ENCODE measurements at regions not wholly inside any gene's neighbourhood (a gene's known extent, or its start where the extent isn't known, plus 50 kb on each side); places are given as distances from the start of the nearest gene placed in this dataset.
A peak's percentile ranks its signal among the peaks of the same experiment; 100 is the strongest.
"Not testable (repeated sequence)": the region's sequence is repeated elsewhere in the genome, so short reads cannot be mapped to it uniquely, and the experiment has no call there.

GRCh38 chr6:14874975-14875480, 370.8 kb upstream of the JARID2 start:
- no peak for DNase-seq

GRCh38 chr6:14875481-14876063, 370.3 kb upstream of the JARID2 start:
- no peak for DNase-seq

DNA sequence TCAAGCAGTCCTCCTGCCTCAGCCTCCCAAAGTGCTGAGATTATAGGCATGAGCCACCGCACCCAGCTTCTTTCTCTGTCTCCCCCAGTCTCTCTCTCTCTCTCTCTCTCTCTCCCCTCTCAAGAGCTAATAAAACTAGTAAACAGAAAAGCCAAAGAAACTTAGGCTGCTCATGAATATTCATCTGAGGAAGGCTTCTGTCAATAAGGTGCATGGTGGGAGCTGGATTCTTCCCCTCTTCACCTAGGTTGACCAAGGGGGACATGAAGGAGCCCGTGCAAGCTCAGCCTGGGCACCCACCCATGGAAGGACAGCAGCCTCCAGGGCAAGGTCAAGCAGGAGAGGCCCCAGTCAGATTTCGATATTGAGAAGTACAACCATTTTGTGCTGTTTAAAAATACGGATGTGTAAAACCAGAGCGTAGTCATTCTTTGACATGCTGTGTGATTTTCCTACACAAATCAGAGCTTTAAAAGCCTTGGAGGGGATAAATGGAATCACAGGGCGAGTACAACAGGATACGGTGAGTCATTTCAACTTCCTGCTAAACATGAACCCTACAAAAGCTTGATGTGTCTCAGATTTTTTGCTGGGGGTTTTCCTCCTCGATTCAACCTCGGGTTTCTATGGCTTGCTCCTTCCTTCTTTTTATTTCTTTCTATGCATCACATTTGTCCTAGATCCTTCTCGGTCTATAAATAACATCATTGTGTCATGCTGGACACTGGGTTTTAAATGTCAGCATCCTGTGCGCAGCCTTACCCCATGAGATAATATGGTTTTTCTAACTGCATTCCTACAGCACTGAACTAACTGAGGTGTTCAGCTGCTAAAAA, 368.9 kb upstream of the JARID2 start:
- peak; percentile 83 for DNase-seq

DNA sequence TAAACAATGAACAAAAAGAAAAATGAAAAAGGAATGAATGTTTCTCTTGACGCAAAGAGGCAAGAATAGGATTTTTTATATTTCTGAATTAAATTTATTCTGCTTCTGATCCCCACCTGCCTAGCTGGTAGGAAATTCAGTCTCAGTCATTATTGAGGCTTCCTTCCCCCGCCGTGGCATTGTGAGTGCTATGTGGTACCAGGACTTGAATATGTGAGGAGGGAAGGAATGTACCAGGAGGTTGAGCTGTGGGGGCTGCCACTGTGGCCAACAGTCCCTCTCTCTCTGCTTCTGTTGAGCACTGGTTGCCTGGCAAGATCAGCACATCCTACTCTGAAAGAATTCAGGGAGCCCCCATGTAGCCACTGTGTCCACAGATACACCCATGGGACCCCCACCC, 368.1 kb upstream of the JARID2 start:
- DNase-seq: no peak

- no peak for DNase-seq
Measured at GRCh38 chr6:14880052-14880451, 365.8 kb upstream of the JARID2 start.

- no peak for DNase-seq
Measured at GRCh38 chr6:14880677-14881076, 365.2 kb upstream of the JARID2 start.

GRCh38 chr6:14881398-14881797, 364.5 kb upstream of the JARID2 start:
- DNase-seq: peak; percentile 82

- DNase-seq: no peak
Measured at GRCh38 chr6:14882394-14883026, 363.4 kb upstream of the JARID2 start.

DNA sequence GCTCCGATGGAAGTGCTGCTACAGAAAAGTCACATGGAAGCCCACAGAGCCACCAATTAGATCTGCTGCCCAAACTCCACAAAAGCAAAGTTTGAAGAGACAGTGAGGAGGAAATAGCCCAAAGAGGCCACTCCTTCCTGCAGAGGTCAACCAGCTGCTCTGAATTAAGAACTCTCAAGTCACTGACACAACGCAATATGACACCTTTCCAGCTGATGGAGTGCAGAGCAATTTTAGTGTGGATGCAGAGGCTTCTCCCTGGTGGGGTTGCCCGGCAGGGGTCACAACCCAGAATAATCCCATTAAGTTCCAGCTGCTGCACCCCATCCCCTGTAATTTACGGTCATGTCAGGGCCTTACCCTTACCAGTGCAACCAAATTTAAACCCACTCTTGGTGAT, 361.9 kb upstream of the JARID2 start:
- peak; percentile 22 for DNase-seq

DNA sequence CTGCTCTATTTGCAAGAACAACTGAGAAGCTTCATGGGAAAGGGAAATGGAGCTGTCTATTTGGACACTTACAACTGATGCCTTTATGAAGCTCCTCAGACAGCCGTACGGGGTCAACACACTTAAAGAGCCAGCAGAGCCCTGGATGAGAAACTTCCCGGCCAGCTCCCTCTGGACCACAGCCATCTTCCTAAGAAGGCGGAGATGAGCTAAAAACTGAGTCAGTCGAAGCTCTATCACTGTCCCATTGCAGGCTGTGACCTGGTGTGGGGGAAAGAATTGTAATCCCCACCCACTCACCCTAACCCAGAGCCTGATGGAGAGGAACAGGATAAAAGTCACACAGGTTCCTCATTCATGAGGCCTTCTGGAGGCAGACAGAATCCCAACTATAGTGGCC, 360.4 kb upstream of the JARID2 start:
- DNase-seq: no peak

- no peak for DNase-seq
Measured at GRCh38 chr6:14887181-14887580, 358.7 kb upstream of the JARID2 start.

- no peak for DNase-seq
Measured at GRCh38 chr6:14887986-14888574, 357.8 kb upstream of the JARID2 start.

- DNase-seq: no peak
Measured at GRCh38 chr6:14888575-14889000, 357.3 kb upstream of the JARID2 start.

- no peak for DNase-seq
Measured at GRCh38 chr6:14889188-14889587, 356.7 kb upstream of the JARID2 start.

DNA sequence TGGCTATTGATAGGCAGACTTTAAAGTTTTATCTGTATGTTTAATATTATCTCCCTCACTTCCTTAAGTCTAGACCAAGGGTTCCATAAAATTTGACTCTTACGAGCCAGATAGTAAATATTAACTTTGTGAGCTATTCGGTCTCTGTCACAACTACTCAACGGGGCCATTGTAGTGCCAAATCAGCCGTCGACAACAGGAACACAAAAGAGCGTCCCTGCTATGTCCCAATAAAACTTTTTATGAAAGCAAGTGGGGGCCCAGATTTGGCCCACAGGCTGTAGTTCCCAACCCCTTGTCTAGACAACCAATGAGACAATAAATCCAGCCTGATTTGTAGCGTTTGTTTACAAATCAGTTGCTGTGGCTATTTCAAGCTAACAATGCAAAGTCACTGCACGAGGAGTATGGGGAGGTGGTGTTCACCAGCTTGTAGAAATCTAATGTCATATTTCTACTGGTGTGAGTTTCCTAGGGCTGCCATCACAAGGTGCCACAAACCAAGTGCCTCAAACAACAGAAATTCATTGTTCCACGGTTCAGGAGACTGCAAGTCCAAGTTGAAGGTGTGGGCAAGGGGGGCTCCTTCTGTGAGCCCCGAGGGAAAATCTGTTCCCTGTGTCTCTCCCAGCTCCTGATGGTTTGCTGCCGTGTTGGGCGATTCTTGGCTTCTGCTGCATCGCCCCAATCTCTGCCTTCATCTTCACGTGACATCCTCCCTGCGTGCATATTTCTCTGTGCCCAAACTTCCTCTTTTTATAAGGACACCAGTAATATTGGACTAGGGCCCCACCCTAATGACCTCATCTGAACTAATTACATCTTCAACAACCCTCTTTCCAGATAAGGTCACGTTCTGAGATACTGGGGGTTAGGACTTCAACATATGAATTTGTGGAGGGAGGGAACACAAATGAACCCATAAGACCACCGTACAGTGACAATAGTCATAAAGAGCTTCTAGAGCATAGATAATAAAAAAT, 356.0 kb upstream of the JARID2 start:
- no peak for DNase-seq

- not testable (repeated sequence) for DNase-seq
Measured at GRCh38 chr6:14891820-14892375, 354.0 kb upstream of the JARID2 start.

GRCh38 chr6:14894105-14894504, 351.8 kb upstream of the JARID2 start:
- no peak for DNase-seq

DNA sequence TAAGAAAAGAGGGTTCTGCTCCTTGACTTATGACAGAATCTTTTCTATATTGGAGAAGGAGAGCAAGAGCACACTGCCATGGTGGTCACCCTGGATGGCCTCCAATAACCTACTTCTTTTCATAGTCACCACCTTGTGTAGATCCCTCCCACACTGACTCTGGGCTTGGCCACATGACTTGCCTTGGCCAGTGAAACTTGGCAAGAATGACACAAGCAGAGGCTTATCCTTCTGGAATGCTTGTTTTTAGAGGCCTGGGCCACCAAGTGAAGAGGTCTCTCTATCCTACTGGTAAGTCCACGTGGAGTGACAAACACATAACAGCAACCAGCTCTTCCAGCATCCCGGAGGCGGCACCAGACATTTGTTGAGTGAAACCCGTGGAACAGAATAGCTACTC, 349.4 kb upstream of the JARID2 start:
- no peak for DNase-seq

GRCh38 chr6:14897831-14898230, 348.0 kb upstream of the JARID2 start:
- no peak for DNase-seq

- not testable (repeated sequence) for DNase-seq
Measured at GRCh38 chr6:14899441-14899840, 346.4 kb upstream of the JARID2 start.

- DNase-seq: no peak
Measured at GRCh38 chr6:14900919-14901318, 344.9 kb upstream of the JARID2 start.

All from EL (cell line).